Endothelial cell of umbilical vein (primary cell): ENCODE measurements at regions not wholly inside any gene's neighbourhood (a gene's known extent, or its start where the extent isn't known, plus 50 kb on each side); places are given as distances from the start of the nearest gene placed in this dataset.

Experiments
- BruUV-seq: library from RNA; stranded (reverse); fragments of 400-500 nt; replicated peaks from 2 replicates; lab custom pipeline; 2021; lab: Mats Ljungman, UMichigan
- CTCF ChIA-PET: fragments of 300-600, 350-600 bp; sonication (Branson Sonifier 250); formaldehyde crosslinking; loops from one replicate; lab custom pipeline; 2021; ENCODE audit warnings: antibody characterized with exemption, inconsistent platforms; lab: Charles Lee
- POLR2A ChIA-PET: fragments of 300-600, 350-600 bp; sonication (Branson Sonifier 250); formaldehyde crosslinking; loops from one replicate; lab custom pipeline; 2021; ENCODE audit warnings: antibody characterized with exemption, inconsistent platforms; lab: Charles Lee
- DNase-seq: peaks from one replicate; pipeline ENCODE4 v3.0.0-alpha.2; 2011; ENCODE audit warnings: low read depth, low spot score
- FAIRE-seq: peaks from 2 replicates; lab custom pipeline; 2011; peaks lifted over from hg19 to GRCh38; lab: Jason Lieb, UNC
- H2AFZ ChIP-seq: 2 replicates; pipeline ENCODE4 v1.6.0; 2012; ENCODE audit warnings: low read depth, low read length, control low read depth, inconsistent platforms
- H3K27ac ChIP-seq: 2 replicates; pipeline ENCODE4 v1.5.1; 2011; ENCODE audit warnings: low read depth, mild to moderate bottlenecking, control low read depth, low read length, moderate library complexity; ENCODE audit not compliant: insufficient read depth
- H3K27me3 ChIP-seq, 2 experiments: 2 replicates each; pipeline versions ENCODE4 v1.6.0 to v1.6.1; 2011; ENCODE audit warnings: low read length in 2 of 2, mixed read lengths in 1 of 2; ENCODE audit not compliant: control insufficient read depth in 2 of 2, insufficient read depth in 2 of 2
- H3K36me3 ChIP-seq, 2 experiments: 2 replicates in 1 of 2; 3 replicates in 1 of 2; pipeline ENCODE4 v1.5.1; 2011; ENCODE audit warnings: low read length in 2 of 2, mild to moderate bottlenecking in 1 of 2, moderate library complexity in 1 of 2; ENCODE audit not compliant: control insufficient read depth in 2 of 2, insufficient read depth in 2 of 2; ENCODE audit errors: extremely low read depth in 1 of 2
- H3K4me1 ChIP-seq: 3 replicates; pipeline ENCODE4 v1.5.1; 2011; ENCODE audit warnings: mild to moderate bottlenecking, low read length; ENCODE audit not compliant: control insufficient read depth, insufficient read depth; ENCODE audit errors: extremely low read depth
- H3K4me2 ChIP-seq: 2 replicates; pipeline ENCODE4 v1.6.1; 2011; ENCODE audit warnings: low read length, control low read depth, mixed read lengths; ENCODE audit not compliant: insufficient read depth
- H3K4me3 ChIP-seq, 3 experiments: fragments of 200-600 bp in 1 of 3; sonication (generic), shearing (Covaris generic) in 1 of 3; replicated peaks in 1 of 3; 2 replicates each; pipeline ENCODE4 v1.5.1; 2011 to 2016; ENCODE audit warnings: control low read depth in 3 of 3, low read length in 3 of 3, mild to moderate bottlenecking in 2 of 3, inconsistent platforms in 1 of 3, low read depth in 1 of 3, moderate library complexity in 1 of 3; ENCODE audit not compliant: insufficient read depth in 1 of 3
- H3K79me2 ChIP-seq: 2 replicates; pipeline ENCODE4 v1.6.0; 2012; ENCODE audit warnings: low read length, inconsistent platforms; ENCODE audit not compliant: control insufficient read depth, insufficient read depth
- H3K9ac ChIP-seq: replicated peaks from 2 replicates; pipeline ENCODE3; 2011; ENCODE audit warnings: low read length, control low read depth; ENCODE audit not compliant: insufficient read depth; ENCODE audit errors: extremely low read depth
- H3K9me1 ChIP-seq: replicated peaks from 3 replicates; pipeline ENCODE4 v1.6.0; 2011; ENCODE audit warnings: mild to moderate bottlenecking, low read length; ENCODE audit not compliant: control insufficient read depth, insufficient read depth; ENCODE audit errors: extremely low read depth
- H3K9me3 ChIP-seq: replicated peaks from 2 replicates; pipeline ENCODE4 v1.5.1; 2012; ENCODE audit warnings: low read length, inconsistent platforms; ENCODE audit not compliant: control insufficient read depth, insufficient read depth
- H4K20me1 ChIP-seq: replicated peaks from 2 replicates; pipeline ENCODE3; 2011; ENCODE audit warnings: mild to moderate bottlenecking, low read length; ENCODE audit not compliant: control insufficient read depth, insufficient read depth; ENCODE audit errors: extremely low read depth
- EZH2 ChIP-seq: IDR thresholded peaks from 2 replicates; pipeline ENCODE4 v1.6.1; 2012; ENCODE audit warnings: borderline replicate concordance, low read depth, mild to moderate bottlenecking, moderate library complexity, low read length, inconsistent platforms; ENCODE audit not compliant: severe bottlenecking
- FOS ChIP-seq: IDR thresholded peaks from 2 replicates; pipeline ENCODE4 v1.6.1; 2011; ENCODE audit warnings: mild to moderate bottlenecking, low read length, moderate library complexity, borderline replicate concordance; ENCODE audit not compliant: insufficient read depth
- GATA2 ChIP-seq: IDR thresholded peaks from 2 replicates; pipeline ENCODE4 v1.7.0; 2011; ENCODE audit warnings: low read depth, mild to moderate bottlenecking, moderate library complexity, mixed read lengths, low read length; ENCODE audit not compliant: insufficient read length, insufficient read depth
- JUN ChIP-seq: IDR thresholded peaks from 2 replicates; pipeline ENCODE4 v1.6.1; 2011; ENCODE audit warnings: borderline replicate concordance, low read depth; ENCODE audit not compliant: insufficient read length, insufficient read depth
- MYC ChIP-seq: IDR thresholded peaks from one replicate; pipeline ENCODE4 v1.6.1; 2011; ENCODE audit warnings: mild to moderate bottlenecking, low read depth, low read length
- POLR2A ChIP-seq: IDR thresholded peaks from 2 replicates; pipeline ENCODE4 v1.6.1; 2012; ENCODE audit warnings: low read depth, mild to moderate bottlenecking, control low read depth, low read length
- POLR2AphosphoS5 ChIP-seq: IDR thresholded peaks from 2 replicates; pipeline ENCODE4 v1.6.1; 2012; ENCODE audit warnings: low read depth, mild to moderate bottlenecking, control low read depth, low read length, moderate library complexity; ENCODE audit not compliant: insufficient read depth
- dilution Hi-C: fragments of 300-500 bp; cut with MboI; formaldehyde crosslinking; loops from one replicate; pipeline ENCODE4 v1.15.0; 2019; ENCODE audit warnings: low sequenced_read_pairs; ENCODE audit not compliant: extremely low pct_ligation_motif_present
- intact Hi-C: fragments of 100-400 bp; cut with micrococcal nuclease; formaldehyde crosslinking; loops from one replicate; pipeline ENCODE4 v1.10.0; 2022
- TF ChIP-seq, protein P1 (sequence below), 2 donors: IDR thresholded peaks; 1 replicate in 1 of 2; 2 replicates in 1 of 2; pipeline ENCODE4 v1.5.1; 2011; ENCODE audit warnings: low read length in 2 of 2, mild to moderate bottlenecking in 2 of 2, moderate library complexity in 2 of 2, control low read depth in 1 of 2, inconsistent platforms in 1 of 2, low read depth in 1 of 2; ENCODE audit not compliant: insufficient read depth in 1 of 2; ENCODE audit errors: extremely low read depth in 1 of 2
- TF ChIP-seq, protein P2 (sequence below): IDR thresholded peaks from 2 replicates; pipeline ENCODE4 v1.6.1; 2011; ENCODE audit not compliant: insufficient read depth, insufficient read length

DNA sequence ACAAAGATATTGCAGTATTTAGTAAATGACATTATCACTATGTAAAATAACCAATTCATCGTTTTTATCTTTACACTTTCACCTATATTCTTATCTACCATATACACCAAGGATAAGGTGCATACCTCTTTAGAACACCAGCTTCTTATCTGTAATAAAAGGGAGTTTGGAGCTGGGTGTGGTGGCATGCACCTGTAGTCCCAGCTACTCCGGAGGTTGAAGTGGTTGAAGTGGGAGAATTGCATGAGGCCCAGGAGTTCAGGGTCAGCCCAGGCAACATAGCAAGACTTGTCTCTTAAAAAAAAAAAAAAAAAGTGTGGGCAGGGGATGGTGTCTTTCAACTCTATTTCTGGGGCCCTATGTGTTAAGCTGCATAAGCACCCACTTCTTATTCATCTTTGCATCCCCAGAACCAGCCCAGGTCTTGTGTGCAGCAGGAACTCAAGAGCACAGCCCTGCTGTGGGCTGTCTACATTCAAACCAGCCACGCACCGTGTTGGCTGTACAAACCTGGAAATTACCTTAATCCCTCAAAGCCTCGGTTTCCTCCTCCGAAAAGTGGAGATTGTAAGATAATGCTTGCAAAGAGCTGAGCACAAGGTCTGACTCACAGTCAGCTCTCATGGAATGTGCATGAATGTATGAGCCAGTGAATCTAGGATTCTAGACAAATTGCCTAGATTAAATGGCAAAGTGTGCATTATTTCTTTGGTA lies 256.6 kb upstream of the FOXN3 start:
- FAIRE-seq (no peak), DNase-seq (no peak)
- ChIA-PET POLR2A (no interaction called here), CTCF (no interaction called here)
- Histone ChIP-seq H3K4me3 (no peak overlapping the region), H3K9ac (no peak overlapping the region), H4K20me1 (no peaks in the 10 kb centered on the region), H3K4me2 (no peak overlapping the region), H3K4me1 (no peaks in the 10 kb centered on the region), H3K79me2 (no peaks in the 10 kb centered on the region), H3K36me3 (no peaks in the 10 kb centered on the region), H2AFZ (no peak overlapping the region), H3K27ac (no peak overlapping the region), H3K27me3 (no peaks in the 10 kb centered on the region), H3K9me1 (no peaks in the 10 kb centered on the region), H3K9me3 (no peaks in the 10 kb centered on the region)
- intact Hi-C loops (no loop called here), dilution Hi-C loops (no loop called here)
- no TSS peak for BruUV-seq
- TF ChIP-seq MYC (no peak), FOS (no peak), EZH2 (no peak), JUN (no peak), GATA2 (no peak), POLR2A (no peak), POLR2AphosphoS5 (no peak)
- TF ChIP-seq, protein P1, sequence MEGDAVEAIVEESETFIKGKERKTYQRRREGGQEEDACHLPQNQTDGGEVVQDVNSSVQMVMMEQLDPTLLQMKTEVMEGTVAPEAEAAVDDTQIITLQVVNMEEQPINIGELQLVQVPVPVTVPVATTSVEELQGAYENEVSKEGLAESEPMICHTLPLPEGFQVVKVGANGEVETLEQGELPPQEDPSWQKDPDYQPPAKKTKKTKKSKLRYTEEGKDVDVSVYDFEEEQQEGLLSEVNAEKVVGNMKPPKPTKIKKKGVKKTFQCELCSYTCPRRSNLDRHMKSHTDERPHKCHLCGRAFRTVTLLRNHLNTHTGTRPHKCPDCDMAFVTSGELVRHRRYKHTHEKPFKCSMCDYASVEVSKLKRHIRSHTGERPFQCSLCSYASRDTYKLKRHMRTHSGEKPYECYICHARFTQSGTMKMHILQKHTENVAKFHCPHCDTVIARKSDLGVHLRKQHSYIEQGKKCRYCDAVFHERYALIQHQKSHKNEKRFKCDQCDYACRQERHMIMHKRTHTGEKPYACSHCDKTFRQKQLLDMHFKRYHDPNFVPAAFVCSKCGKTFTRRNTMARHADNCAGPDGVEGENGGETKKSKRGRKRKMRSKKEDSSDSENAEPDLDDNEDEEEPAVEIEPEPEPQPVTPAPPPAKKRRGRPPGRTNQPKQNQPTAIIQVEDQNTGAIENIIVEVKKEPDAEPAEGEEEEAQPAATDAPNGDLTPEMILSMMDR (IDR thresholded peaks at IDR 0.05; ENCODE audit: extremely low read depth in 1 of 2, insufficient read depth in 1 of 2, low read depth in 1 of 2, low read length in 2 of 2) = no peak
- TF ChIP-seq, protein P2, sequence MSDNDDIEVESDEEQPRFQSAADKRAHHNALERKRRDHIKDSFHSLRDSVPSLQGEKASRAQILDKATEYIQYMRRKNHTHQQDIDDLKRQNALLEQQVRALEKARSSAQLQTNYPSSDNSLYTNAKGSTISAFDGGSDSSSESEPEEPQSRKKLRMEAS = no peak
